Gastrocnemius medialis (tissue), 4 donors: ENCODE measurements at regions not wholly inside any gene's neighbourhood (a gene's known extent, or its start where the extent isn't known, plus 50 kb on each side); places are given as distances from the start of the nearest gene placed in this dataset.

Source experiments
- CTCF ChIP-seq, 5 experiments: fragments of 450-650 bp in 3 of 5; fragments of 200-600 bp in 2 of 5; sonication (generic) in 2 of 5; IDR thresholded peaks in 4 of 5; conservative IDR thresholded peaks in 1 of 5; 1 replicate in 4 of 5; 2 replicates in 1 of 5; pipeline ENCODE4 v1.5.1; 2016 to 2019; ENCODE audit warnings: antibody characterized with exemption in 5 of 5, mild to moderate bottlenecking in 3 of 5, moderate library complexity in 3 of 5
- POLR2A ChIP-seq, 2 donors: fragments of 450-650 bp; IDR thresholded peaks; one replicate each; pipeline ENCODE4 v1.6.1; 2017; ENCODE audit warnings: antibody characterized with exemption in 2 of 2, mild to moderate bottlenecking in 2 of 2, moderate library complexity in 2 of 2

DNA sequence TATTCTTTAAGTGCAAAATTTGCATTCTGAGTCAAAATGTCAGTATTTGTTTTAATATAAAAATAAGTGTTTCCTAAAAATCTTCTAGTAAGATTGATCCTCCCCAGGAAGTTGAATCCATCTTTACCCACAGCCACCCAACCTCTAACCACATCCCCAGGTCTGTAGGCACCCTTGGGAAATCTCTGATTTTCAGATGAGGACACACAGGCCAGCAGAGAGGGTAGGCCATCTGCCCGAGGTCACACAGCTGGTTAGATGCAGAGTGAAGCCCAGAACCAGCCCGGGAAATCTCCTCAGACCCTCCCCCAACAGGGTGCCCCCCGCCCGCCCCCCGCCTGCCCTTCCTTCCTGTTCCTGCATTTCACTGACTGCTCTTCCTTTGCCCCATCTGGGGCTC, 277.5 kb downstream of the FBXW7 start:
- TF ChIP-seq CTCF (IDR thresholded peaks at IDR 0.05 in 4 of 5, conservative IDR thresholded peaks at IDR 0.05 in 1 of 5): no peak
- no peak for TF ChIP-seq POLR2A (IDR thresholded peaks at IDR 0.05)
